ENCODE measurements at regions not wholly inside any gene's neighbourhood (a gene's known extent, or its start where the extent isn't known, plus 50 kb on each side); places are given as distances from the start of the nearest gene placed in this dataset.

- DNase-seq, result no peak
- Mint-ChIP-seq H3K9me3 (ENCODE audit: low read depth) (peaks cover 14% of the 10 kb centered on the region), H3K36me3 (no peaks in the 10 kb centered on the region), H3K4me1 (no peaks in the 10 kb centered on the region), H3K4me3 (no peak overlapping the region), H3K27me3 (no peaks in the 10 kb centered on the region), H3K27ac (no peak overlapping the region)
- CTCF ChIA-PET, result no interaction called here
- ATAC-seq, result no peak
Observed at GRCh38 chr5:4661326-4661725, 478.8 kb upstream of the ADAMTS16 start.

GRCh38 chr5:4661836-4662235, 478.3 kb upstream of the ADAMTS16 start:
- DNase-seq, result no peak
- no peak for ATAC-seq
- Mint-ChIP-seq H3K27me3 (no peaks in the 10 kb centered on the region), H3K4me3 (no peak overlapping the region), H3K36me3 (no peaks in the 10 kb centered on the region), H3K4me1 (no peaks in the 10 kb centered on the region), H3K27ac (no peak overlapping the region), H3K9me3 (ENCODE audit: low read depth) (peaks cover 13% of the 10 kb centered on the region)
- CTCF ChIA-PET, result no interaction called here

- no peaks in the 10 kb centered on the region for H3K36me3 Mint-ChIP-seq
- H3K27me3 Mint-ChIP-seq, result no peaks in the 10 kb centered on the region
- no peak for ATAC-seq
- CTCF ChIA-PET, result no interaction called here
- no peak for DNase-seq
- no peaks in the 10 kb centered on the region for H3K4me1 Mint-ChIP-seq
- peaks cover 13% of the 10 kb centered on the region for H3K9me3 Mint-ChIP-seq (ENCODE audit: low read depth)
- no peak overlapping the region for H3K4me3 Mint-ChIP-seq
- H3K27ac Mint-ChIP-seq, result no peak overlapping the region
Observed at GRCh38 chr5:4662756-4663155, 477.4 kb upstream of the ADAMTS16 start.

- Mint-ChIP-seq H3K27me3 (no peaks in the 10 kb centered on the region), H3K36me3 (no peaks in the 10 kb centered on the region), H3K27ac (no peak overlapping the region), H3K9me3 (ENCODE audit: low read depth) (peaks cover 3% of the 10 kb centered on the region), H3K4me1 (no peaks in the 10 kb centered on the region), H3K4me3 (no peak overlapping the region)
- CTCF ChIA-PET, result no interaction called here
- ATAC-seq (no peak), DNase-seq (no peak)
Observed at GRCh38 chr5:4665911-4666310, 474.2 kb upstream of the ADAMTS16 start.

- ATAC-seq (no peak), DNase-seq (no peak)
- Mint-ChIP-seq H3K4me3 (no peak overlapping the region), H3K27ac (no peak overlapping the region), H3K36me3 (no peaks in the 10 kb centered on the region), H3K27me3 (no peaks in the 10 kb centered on the region), H3K4me1 (no peaks in the 10 kb centered on the region), H3K9me3 (ENCODE audit: low read depth) (peaks cover 12% of the 10 kb centered on the region)
- CTCF ChIA-PET, result no interaction called here
Observed at GRCh38 chr5:4674166-4674565, 466.0 kb upstream of the ADAMTS16 start.

GRCh38 chr5:4676934-4677333, 463.2 kb upstream of the ADAMTS16 start:
- Mint-ChIP-seq H3K27me3 (no peaks in the 10 kb centered on the region), H3K4me1 (no peaks in the 10 kb centered on the region), H3K4me3 (no peak overlapping the region), H3K36me3 (no peaks in the 10 kb centered on the region), H3K27ac (no peak overlapping the region), H3K9me3 (ENCODE audit: low read depth) (peaks cover 12% of the 10 kb centered on the region)
- ATAC-seq, result no peak
- no peak for DNase-seq
- CTCF ChIA-PET, result no interaction called here

- no peaks in the 10 kb centered on the region for H3K27me3 Mint-ChIP-seq
- CTCF ChIA-PET, result no interaction called here
- peaks cover 18% of the 10 kb centered on the region for H3K9me3 Mint-ChIP-seq (ENCODE audit: low read depth)
- H3K36me3 Mint-ChIP-seq, result no peaks in the 10 kb centered on the region
- DNase-seq (no peak), ATAC-seq (no peak)
- no peaks in the 10 kb centered on the region for H3K4me1 Mint-ChIP-seq
- H3K27ac Mint-ChIP-seq, result no peak overlapping the region
- H3K4me3 Mint-ChIP-seq, result no peak overlapping the region
Observed at GRCh38 chr5:4684946-4685345, 455.2 kb upstream of the ADAMTS16 start.

- CTCF ChIA-PET, result no interaction called here
- H3K27ac Mint-ChIP-seq, result no peak overlapping the region
Observed at GRCh38 chr5:4698596-4698995, 441.5 kb upstream of the ADAMTS16 start.

GRCh38 chr5:4699592-4699991, 440.5 kb upstream of the ADAMTS16 start:
- ATAC-seq, result no peak
- Mint-ChIP-seq H3K4me1 (no peaks in the 10 kb centered on the region), H3K27ac (no peak overlapping the region)

More at GRCh38 chr5:4698596-4698995, 441.5 kb upstream of the ADAMTS16 start:
- no peak for DNase-seq
- H3K36me3 Mint-ChIP-seq, result no peaks in the 10 kb centered on the region
- no peak for ATAC-seq
- no peak overlapping the region for H3K4me3 Mint-ChIP-seq
- H3K27me3 Mint-ChIP-seq, result no peaks in the 10 kb centered on the region
- H3K4me1 Mint-ChIP-seq, result no peaks in the 10 kb centered on the region
- peaks cover 4% of the 10 kb centered on the region for H3K9me3 Mint-ChIP-seq (ENCODE audit: low read depth)

GRCh38 chr5:4700069-4700468, 440.1 kb upstream of the ADAMTS16 start:
- DNase-seq, result no peak
- CTCF ChIA-PET, result no interaction called here

More at GRCh38 chr5:4699592-4699991, 440.5 kb upstream of the ADAMTS16 start:
- no peaks in the 10 kb centered on the region for H3K27me3 Mint-ChIP-seq
- H3K9me3 Mint-ChIP-seq (ENCODE audit: low read depth), result peaks cover 2% of the 10 kb centered on the region
- no peak for DNase-seq
- H3K4me3 Mint-ChIP-seq, result no peak overlapping the region
- H3K36me3 Mint-ChIP-seq, result no peaks in the 10 kb centered on the region
- CTCF ChIA-PET, result no interaction called here

GRCh38 chr5:4700871-4701270, 439.3 kb upstream of the ADAMTS16 start:
- H3K4me3 Mint-ChIP-seq, result no peak overlapping the region
- H3K4me1 Mint-ChIP-seq, result no peaks in the 10 kb centered on the region
- no peak overlapping the region for H3K27ac Mint-ChIP-seq
- H3K36me3 Mint-ChIP-seq, result no peaks in the 10 kb centered on the region
- DNase-seq, result no peak
- H3K27me3 Mint-ChIP-seq, result no peaks in the 10 kb centered on the region
- CTCF ChIA-PET, result no interaction called here
- no peak for ATAC-seq
- H3K9me3 Mint-ChIP-seq (ENCODE audit: low read depth), result no peaks in the 10 kb centered on the region

More at GRCh38 chr5:4700069-4700468, 440.1 kb upstream of the ADAMTS16 start:
- Mint-ChIP-seq H3K36me3 (no peaks in the 10 kb centered on the region), H3K4me3 (no peak overlapping the region), H3K27me3 (no peaks in the 10 kb centered on the region), H3K4me1 (no peaks in the 10 kb centered on the region), H3K9me3 (ENCODE audit: low read depth) (peaks cover 2% of the 10 kb centered on the region), H3K27ac (no peak overlapping the region)
- ATAC-seq, result no peak

- no peaks in the 10 kb centered on the region for H3K4me1 Mint-ChIP-seq
- no peaks in the 10 kb centered on the region for H3K27me3 Mint-ChIP-seq
- no peaks in the 10 kb centered on the region for H3K36me3 Mint-ChIP-seq
- CTCF ChIA-PET, result no interaction called here
- no peak overlapping the region for H3K4me3 Mint-ChIP-seq
- no peak overlapping the region for H3K27ac Mint-ChIP-seq
- H3K9me3 Mint-ChIP-seq (ENCODE audit: low read depth), result peaks cover 4% of the 10 kb centered on the region
- DNase-seq (no peak), ATAC-seq (no peak)
Observed at GRCh38 chr5:4703931-4704458, 436.1 kb upstream of the ADAMTS16 start.

- Mint-ChIP-seq H3K27ac (no peak overlapping the region), H3K27me3 (no peaks in the 10 kb centered on the region), H3K4me3 (no peak overlapping the region), H3K36me3 (no peaks in the 10 kb centered on the region), H3K9me3 (ENCODE audit: low read depth) (peaks cover 4% of the 10 kb centered on the region), H3K4me1 (no peaks in the 10 kb centered on the region)
- no peak for DNase-seq
- ATAC-seq, result no peak
- CTCF ChIA-PET, result no interaction called here
Observed at GRCh38 chr5:4704951-4705350, 435.2 kb upstream of the ADAMTS16 start.

GRCh38 chr5:4716781-4717180, 423.3 kb upstream of the ADAMTS16 start:
- H3K36me3 Mint-ChIP-seq, result no peaks in the 10 kb centered on the region
- no peak for DNase-seq
- CTCF ChIA-PET, result no interaction called here
- peaks cover 2% of the 10 kb centered on the region for H3K9me3 Mint-ChIP-seq (ENCODE audit: low read depth)
- no peaks in the 10 kb centered on the region for H3K27me3 Mint-ChIP-seq
- H3K4me3 Mint-ChIP-seq, result no peak overlapping the region
- no peaks in the 10 kb centered on the region for H3K4me1 Mint-ChIP-seq
- no peak for ATAC-seq
- H3K27ac Mint-ChIP-seq, result no peak overlapping the region

GRCh38 chr5:4717446-4717845, 422.7 kb upstream of the ADAMTS16 start:
- H3K4me1 Mint-ChIP-seq, result no peaks in the 10 kb centered on the region

More at GRCh38 chr5:4717446-4717845, 422.7 kb upstream of the ADAMTS16 start:
- peaks cover 2% of the 10 kb centered on the region for H3K9me3 Mint-ChIP-seq (ENCODE audit: low read depth)
- no peak overlapping the region for H3K27ac Mint-ChIP-seq
- no peak for ATAC-seq
- H3K27me3 Mint-ChIP-seq, result no peaks in the 10 kb centered on the region
- H3K4me3 Mint-ChIP-seq, result no peak overlapping the region
- no peaks in the 10 kb centered on the region for H3K36me3 Mint-ChIP-seq
- CTCF ChIA-PET, result no interaction called here
- no peak for DNase-seq

Data from activated CD8-positive, alpha-beta memory T cell treated with anti-CD3 and anti-CD28 coated beads, Interleukin-2, amount 10 ng/mL, durations not matched to agents 7 days and 5 days (primary cell).